GM12873 (cell line): ENCODE measurements at regions not wholly inside any gene's neighbourhood (a gene's known extent, or its start where the extent isn't known, plus 50 kb on each side); places are given as distances from the start of the nearest gene placed in this dataset.

ENCODE experiments used
- TF ChIP-seq, protein P1 (sequence below): IDR thresholded peaks from 2 replicates; pipeline ENCODE4 v1.5.1; 2012; ENCODE audit warnings: low read depth, mild to moderate bottlenecking, moderate library complexity, low read length, control low read depth; ENCODE audit not compliant: insufficient read depth; ENCODE audit errors: missing control alignments

DNA sequence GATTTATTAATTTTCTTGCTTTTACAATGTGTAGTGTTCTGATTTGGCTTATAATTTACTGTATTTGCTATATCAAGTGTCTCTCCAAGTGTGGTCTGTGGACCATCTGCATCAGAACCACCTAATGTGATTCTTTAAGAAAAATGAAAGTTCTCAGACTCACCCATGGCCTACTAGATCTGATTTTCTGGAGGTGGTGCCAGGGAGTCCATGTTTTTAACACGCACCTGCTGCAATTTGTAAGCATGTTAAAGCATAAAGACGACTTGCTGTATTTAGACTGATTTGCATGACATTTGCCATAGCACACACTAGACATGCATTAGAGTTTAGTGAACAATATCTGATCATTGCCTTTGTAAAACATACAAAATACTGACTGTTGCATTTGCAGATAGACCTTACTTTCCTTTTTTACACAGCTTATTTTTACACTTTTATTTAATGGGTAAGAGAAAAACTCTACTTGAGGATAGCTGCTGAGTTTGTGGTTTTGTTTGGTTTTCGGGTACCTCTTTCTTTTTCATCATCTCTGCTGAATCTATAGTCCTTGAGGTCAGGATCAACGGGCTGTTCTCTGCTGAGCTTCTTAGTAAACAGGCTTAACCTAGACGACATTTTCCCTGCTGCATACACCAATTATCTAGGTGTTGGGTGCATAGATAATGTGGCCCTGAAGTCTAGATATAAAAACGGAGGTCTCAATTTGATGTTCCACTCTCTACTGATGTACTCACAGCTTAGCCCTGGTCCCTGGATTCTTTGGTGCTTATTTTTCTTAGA lies 138.0 kb upstream of the ZNF366 start:
- TF ChIP-seq, protein P1, sequence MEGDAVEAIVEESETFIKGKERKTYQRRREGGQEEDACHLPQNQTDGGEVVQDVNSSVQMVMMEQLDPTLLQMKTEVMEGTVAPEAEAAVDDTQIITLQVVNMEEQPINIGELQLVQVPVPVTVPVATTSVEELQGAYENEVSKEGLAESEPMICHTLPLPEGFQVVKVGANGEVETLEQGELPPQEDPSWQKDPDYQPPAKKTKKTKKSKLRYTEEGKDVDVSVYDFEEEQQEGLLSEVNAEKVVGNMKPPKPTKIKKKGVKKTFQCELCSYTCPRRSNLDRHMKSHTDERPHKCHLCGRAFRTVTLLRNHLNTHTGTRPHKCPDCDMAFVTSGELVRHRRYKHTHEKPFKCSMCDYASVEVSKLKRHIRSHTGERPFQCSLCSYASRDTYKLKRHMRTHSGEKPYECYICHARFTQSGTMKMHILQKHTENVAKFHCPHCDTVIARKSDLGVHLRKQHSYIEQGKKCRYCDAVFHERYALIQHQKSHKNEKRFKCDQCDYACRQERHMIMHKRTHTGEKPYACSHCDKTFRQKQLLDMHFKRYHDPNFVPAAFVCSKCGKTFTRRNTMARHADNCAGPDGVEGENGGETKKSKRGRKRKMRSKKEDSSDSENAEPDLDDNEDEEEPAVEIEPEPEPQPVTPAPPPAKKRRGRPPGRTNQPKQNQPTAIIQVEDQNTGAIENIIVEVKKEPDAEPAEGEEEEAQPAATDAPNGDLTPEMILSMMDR, result no peak

DNA sequence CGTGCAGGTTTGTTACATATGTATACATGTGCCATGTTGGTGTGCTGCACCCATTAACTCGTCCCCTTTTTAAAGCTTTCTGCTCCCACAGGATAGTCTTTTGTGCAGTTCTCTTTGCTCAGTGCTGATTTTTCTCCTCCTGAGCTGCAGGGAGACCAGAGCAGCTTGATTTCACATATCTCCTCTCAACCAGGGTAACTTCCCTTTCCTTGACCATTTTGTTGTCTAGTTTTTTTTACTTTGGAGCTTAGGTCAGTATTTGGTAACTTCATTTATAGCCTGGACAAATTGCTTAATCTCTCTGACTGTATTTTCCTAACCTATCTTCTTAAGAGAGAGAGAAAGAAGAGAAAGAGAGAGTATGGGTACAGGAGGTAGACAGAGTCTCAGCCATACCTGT lies 137.1 kb upstream of the ZNF366 start:
- TF ChIP-seq, protein P1, result no peak

DNA sequence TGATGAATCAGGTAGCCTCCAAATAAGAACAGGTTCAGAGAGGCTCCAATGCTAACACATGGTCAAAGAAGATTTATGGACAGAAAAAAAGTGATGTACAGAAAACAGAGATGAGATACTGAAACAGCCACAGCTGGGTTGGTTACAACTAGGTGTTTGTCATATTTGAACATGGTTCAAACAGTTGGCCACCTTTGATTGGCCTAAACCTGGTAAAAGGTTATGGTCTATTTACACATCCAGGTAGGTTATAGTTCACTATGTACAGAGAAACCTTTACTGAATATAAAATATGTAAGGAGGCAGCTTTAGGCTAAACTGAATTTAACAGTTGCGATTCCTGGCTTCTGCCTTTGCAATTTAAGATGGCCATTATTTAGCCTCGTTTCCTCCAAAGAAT lies 134.0 kb upstream of the ZNF366 start:
- TF ChIP-seq, protein P1, result no peak

DNA sequence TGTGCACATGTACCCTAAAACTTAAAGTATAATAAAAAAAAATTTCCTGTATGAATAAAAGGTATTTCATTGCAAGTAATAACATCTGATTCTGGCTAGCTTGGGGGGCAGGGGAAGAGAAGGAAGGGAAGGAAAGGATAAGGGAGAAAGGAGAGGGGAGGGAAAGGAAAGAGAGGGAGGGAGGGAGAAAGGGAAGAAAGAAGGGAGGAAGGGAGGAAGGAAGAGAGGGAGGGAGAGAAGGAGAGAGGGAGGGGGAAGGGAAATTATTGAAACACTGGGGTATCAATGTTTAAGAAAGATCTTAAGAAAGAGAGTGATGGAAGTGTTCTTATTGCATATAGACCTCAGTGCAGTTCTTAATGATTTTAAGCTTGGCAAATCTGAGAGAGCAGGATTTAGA lies 129.8 kb upstream of the ZNF366 start:
- TF ChIP-seq, protein P1, result no peak

DNA sequence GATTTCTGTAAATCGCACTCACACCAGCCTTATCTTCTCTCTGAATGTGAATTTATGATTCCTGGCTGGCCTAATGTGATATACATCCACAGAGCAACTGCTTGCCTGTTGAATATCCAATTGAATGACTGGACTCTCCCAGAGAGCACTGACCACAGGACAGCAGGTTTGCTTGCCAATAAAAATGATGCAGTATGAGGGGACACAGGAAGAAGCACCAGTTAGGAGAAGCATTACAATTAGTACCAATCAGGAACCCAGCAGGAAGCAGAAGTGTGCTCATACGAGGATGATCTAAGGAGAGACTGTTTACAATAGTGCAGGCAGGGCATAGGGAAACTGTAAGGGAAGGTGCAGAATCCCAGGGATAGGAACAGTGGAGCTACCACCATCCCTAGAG lies 127.2 kb upstream of the ZNF366 start:
- TF ChIP-seq, protein P1, result no peak

DNA sequence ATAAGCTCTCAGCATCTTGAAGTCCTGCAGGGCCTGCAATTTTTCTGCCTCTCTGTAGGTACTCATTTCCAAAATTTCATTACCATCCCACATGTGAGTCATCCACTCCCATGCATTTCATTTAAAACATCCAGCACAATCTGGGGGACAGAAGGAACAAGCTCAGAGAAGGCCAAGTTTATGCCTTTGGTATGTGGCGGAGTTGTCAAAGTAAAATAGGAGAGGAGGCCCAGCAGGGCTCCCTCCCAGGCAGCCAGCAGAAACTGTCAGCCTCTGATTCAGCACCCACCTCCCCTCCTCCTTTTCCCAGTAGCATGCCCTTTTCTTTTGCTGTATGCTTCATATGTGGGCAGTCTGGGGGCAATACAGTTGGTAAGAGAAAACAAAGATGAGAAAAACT lies 126.4 kb upstream of the ZNF366 start:
- TF ChIP-seq, protein P1, result no peak

DNA sequence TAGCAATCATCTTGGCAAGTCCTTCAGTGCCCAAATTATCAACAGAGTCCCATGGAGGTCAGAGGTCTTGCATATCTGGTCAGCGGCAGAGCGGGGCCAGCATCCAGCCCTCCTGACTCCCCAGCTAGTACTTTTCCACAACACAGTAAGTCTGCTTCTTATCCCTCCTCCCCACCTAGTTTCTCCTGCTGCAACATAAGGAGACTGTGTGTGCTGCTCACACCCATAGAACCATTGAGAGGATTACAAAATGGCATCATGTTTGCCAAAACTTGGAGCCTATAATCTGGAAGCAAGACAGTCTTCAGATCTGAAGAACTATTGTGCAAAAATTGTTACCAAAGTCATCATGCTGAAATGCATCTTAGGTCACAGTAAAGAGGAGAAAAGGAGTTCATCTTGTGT lies 125.8 kb upstream of the ZNF366 start:
- TF ChIP-seq, protein P1, result no peak
